ENCODE measurements at regions not wholly inside any gene's neighbourhood (a gene's known extent, or its start where the extent isn't known, plus 50 kb on each side); places are given as distances from the start of the nearest gene placed in this dataset.
"Not testable (repeated sequence)": the region's sequence is repeated elsewhere in the genome, so short reads cannot be mapped to it uniquely, and the experiment has no call there.

DNA sequence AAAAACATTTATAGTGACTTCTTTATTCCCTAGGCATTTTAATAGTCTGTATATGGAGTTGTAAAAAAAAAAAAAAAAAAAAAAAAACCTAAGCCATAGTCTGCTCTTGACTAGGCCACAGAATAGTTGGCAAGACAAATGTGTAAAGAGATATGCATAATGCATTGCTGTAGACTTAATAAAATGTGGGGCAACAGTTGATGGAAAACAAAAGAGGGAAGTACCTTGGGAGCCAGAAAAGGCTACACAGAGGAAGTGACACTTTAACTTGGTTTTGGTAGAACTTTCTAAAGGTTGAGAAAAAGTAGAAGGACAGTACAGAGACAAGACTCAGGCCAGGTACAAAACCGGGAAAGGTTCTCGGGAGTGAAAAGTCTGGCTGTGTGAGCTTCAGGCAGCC is 802.9 kb upstream of the ADAMTS5 start:
- no peak for ATAC-seq
- intact Hi-C loops (cut with DNase I), result loop anchor here (10.0 kb wide), 1 partner anchor 745 kb away; no protein-coding TSS in a partner anchor
- DNase-seq (ENCODE audit: missing footprints), result no peak

DNA sequence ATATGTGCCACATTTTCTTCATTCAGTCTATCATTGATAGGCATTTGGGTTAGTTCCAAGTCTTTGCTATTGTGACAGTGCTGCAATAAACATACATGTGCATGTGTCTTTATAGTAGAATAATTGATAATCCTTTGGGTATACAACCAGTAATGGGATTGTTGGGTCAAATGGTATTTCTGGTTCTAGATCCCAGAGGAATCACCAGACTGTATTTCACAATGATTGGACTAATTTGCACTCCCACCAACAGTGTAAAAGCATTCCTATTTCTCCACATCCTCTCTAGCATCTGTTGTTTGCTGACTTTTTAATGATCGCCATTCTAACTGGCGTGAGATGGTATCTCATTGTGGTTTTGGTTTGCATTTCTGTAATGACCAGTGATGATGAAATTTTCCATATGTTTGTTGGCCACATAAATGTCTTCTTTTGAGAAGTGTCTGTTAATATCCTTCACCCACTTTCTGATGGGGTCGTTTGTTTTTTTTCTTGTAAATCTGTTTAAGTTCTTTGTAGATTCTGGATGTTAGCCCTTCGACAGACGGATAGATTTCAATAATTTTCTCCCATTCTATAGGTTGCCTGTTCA is 801.3 kb upstream of the ADAMTS5 start:
- ATAC-seq; DNase-seq (ENCODE audit: missing footprints): not testable (repeated sequence)
- intact Hi-C loops (cut with DNase I), result loop anchor here (10.0 kb wide), 1 partner anchor 747 kb away; no protein-coding TSS in a partner anchor

DNA sequence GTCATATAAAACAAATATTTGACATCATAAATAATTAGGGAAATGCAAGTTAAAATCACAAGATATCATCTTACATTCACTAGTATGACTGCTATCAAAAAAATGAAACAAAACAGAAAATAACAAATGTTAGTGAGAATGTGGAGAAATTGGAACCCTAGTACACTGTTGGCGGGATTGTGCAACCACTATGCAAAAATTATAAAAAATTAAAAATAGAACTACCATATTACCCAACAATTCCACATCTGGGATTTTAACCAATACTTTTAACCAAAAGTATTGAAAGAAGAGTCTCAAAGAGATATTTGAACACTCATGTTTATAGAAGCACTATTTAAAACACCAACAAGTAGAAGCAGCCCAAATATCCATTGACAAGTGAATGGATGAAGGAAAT is 797.2 kb upstream of the ADAMTS5 start:
- no peak for ATAC-seq
- intact Hi-C loops (cut with DNase I), result loop anchor here (10.0 kb wide), 1 partner anchor 751 kb away; no protein-coding TSS in a partner anchor
- no peak for DNase-seq (ENCODE audit: missing footprints)

DNA sequence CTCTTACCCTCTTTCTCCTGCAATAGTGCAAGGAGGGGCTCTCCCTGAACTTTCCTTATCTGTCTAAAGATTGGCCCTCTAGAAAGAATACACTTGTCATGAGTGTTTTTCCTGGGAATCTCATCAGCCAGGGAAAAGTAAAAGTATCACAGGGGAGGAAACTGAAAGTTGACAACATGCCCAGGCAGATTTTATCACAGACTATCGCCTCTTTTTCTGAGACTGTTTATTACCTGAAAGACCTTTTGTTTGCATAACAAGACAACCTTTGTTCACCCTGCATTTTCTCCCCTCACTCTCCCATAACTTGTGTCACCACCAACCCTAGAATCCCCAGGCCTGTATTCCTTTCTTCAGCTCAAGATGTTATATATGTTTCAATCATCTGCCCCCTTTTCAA is 794.7 kb upstream of the ADAMTS5 start:
- intact Hi-C loops (cut with DNase I), result loop anchor here (2.0 to 10.0 kb wide), 2 partner anchors 575 to 753 kb away; no protein-coding TSS in a partner anchor
- ATAC-seq (no peak), DNase-seq (ENCODE audit: missing footprints) (no peak)

DNA sequence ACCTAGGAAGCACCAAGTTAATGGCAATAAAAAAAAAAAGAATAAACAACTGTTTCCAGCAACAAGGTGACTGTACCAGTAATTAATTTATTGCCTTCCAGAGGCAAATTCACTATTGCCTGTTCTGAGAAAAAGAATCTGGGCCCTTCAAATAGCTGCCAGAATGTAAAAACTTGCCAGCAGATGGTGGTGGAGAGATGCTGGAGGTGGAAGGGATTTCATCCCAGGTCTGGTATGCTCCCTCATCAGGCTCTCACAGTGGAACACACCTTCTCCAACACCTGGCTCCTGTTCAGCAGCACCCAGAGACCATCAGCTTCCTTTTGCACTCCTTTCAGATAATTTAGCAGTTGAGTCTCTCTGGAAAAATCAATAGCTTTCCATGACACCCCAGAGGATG is 792.9 kb upstream of the ADAMTS5 start:
- ATAC-seq (no peak), DNase-seq (ENCODE audit: missing footprints) (no peak)
- intact Hi-C loops (cut with DNase I), result loop anchor here (2.0 to 10.0 kb wide), 2 partner anchors 577 to 755 kb away; no protein-coding TSS in a partner anchor

DNA sequence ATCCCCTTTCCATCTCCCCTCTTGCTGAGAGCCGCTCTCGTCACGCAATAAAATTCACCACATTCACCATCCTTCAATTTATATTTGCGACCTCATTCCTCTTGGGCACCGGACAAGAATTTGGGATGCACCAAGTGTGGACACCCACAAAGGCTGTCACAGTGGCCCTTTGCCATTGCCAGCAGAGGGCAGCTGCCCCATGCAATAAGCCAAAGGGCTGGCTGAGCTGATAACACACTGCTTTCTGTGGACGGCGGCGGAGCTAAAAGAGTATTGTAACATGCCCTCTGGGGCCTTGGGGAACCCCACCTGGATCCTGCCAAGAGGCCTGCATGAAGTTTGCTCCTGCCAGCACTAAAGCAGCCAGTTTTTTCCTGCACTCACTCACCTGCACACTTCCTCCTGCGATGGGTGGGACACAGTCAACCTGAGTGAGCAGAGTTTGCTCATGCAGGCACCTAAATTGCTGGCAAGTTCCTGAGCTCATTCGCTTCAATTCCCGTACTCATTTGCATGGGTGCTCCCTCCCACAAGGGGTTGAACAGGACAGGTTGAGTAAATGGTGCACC is 792.3 kb upstream of the ADAMTS5 start:
- peak; percentile 68 for ATAC-seq
- intact Hi-C loops (cut with DNase I), result no loop called here
- no peak for DNase-seq (ENCODE audit: missing footprints)

DNA sequence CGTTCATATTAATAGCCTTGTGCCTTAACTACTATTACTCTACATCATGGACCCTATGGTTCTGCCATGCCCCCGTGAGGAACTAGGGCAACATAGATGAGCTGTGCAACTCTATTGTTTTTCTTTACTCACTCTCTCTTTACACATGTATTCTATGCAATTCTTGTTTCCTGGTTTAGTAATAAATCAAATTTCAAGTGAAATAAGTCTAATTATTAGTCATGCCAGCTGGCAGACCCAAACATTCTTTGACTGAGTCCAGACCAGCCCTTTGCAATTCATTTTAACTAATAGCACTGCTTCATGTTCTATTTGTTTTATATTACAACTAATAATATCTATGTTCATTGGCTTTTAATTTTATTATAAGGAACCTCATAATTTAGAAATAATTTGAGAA is 789.3 kb upstream of the ADAMTS5 start:
- DNase-seq (ENCODE audit: missing footprints), result no peak
- intact Hi-C loops (cut with DNase I), result no loop called here
- ATAC-seq, result no peak

DNA sequence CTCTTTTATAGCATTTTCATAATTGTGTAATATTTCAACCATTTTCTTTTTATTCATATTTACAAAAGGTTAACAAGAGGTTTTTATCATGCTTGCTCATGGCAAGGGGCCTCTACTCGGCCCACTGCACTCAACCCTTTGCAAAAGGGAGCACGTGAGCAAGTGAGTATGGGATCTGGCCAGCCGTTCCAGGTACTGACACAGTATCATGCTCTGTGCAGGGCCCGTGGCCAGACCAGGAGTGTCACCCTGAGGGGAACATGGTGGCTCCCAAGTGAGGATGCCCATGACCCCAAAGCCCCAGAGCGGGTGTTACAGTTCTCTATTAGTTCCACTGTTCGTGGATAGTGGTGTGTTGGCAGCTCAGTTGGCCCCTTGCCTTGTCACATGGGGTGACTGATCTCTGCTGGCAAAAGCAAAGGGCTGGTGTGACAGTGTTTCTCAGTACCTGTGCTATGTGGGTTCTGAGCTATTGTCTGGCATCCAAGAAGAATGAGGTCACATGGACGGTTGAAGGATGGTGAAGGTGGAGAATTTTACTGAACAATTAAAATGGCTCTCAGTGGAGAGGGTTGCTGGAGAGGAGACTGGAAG is 777.2 kb upstream of the ADAMTS5 start:
- intact Hi-C loops (cut with DNase I), result no loop called here

DNA sequence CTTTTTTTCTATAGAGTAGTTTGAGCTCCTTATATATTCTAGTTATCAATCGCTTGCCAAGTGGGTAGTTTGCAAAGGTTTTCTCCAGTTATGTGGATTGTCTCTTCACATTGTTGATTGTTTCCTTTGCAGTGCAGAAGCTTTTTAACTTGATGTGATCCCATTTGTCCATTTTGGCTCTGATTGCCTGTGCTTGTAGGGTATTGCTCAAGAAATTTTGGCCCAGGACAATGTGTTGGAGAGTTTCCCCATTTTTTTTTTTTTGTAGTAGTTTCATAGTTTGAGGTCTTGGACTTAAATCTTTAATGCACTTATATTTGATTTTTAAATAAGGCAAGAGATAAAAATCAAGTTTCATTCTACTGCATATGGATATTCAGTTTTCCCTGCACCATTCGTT is 774.8 kb upstream of the ADAMTS5 start:
- ATAC-seq (peak; percentile 48), DNase-seq (ENCODE audit: missing footprints) (no peak)
- intact Hi-C loops (cut with DNase I), result no loop called here

More for the DNA sequence above, 777.2 kb upstream of the ADAMTS5 start:
- ATAC-seq (no peak), DNase-seq (ENCODE audit: missing footprints) (no peak)

DNA sequence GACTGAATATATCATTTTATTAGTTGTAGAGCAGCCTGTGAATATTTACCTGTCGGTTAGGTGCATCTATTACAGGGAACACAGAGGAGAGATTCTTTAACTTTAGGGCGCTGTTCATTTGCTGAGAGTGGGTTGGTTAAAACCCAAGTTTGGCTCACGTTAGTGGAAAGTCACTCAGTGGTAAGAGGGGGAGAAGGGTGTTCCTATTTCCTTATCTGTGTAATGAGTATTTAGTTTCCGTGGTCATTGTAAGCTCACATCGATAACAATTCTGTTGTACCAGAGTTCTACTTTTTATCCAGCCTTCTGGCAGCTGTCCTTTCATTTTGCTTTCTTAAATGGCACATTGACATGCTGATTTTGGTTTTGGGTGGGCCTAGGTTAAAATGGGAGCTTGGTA is 773.2 kb upstream of the ADAMTS5 start:
- no peak for ATAC-seq
- DNase-seq (ENCODE audit: missing footprints), result no peak
- intact Hi-C loops (cut with DNase I), result no loop called here

DNA sequence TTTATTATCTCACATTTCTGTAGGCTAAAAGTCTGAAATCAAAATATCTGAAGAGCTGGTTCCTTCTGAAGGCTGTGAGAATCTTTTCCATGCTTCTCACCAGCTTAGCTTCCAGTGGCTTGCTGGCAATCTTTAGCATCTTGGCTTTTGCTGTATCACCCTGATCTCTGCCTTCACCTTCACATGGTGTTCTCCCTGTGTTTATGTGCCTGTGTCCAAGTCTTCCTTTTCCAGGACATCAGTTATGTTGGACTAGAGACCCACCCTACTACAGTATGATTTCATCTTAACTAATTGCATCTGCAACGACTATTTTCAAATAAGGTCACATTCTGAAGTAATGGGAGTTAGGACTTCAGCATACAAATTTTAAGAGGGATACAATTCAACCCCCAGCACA is 772.3 kb upstream of the ADAMTS5 start:
- intact Hi-C loops (cut with DNase I), result no loop called here
- ATAC-seq (no peak), DNase-seq (ENCODE audit: missing footprints) (no peak)

DNA sequence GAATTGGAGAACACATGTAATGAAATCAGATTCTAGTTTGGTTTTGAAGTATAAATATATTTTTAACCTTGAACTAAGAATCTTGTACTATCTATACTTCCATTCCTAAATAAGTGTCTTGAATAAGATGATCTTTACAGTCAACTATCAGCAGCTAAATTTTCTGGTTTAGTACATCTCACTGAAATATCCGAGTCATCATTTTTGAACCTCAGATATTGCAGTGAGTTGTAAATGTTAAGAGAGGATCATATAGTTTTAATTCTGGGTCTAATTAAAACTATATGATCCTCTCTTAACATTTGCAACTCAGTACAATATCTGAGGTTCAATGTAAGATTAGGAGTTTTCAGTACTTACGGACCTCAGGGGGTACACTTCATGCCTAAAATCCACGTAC is 768.8 kb upstream of the ADAMTS5 start:
- no peak for ATAC-seq
- intact Hi-C loops (cut with DNase I), result no loop called here
- no peak for DNase-seq (ENCODE audit: missing footprints)

DNA sequence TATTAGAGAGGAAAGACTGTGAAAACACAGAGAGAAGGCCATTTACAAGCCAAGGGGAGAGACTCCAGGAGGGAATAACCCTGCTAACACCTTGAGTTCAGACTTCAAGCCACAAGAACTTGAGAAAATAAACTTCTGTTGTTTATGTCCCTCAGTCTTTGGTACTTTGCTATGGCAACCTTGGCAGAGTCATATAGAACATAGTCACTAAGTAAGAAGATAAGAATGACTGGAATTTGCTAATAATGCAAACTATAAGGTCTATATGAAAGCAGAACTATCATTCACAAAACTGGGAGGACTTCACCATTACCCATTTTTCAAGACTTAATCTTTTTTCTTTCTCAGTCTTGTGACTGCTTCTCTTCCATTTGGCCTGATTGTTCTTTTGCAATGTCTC is 767.3 kb upstream of the ADAMTS5 start:
- intact Hi-C loops (cut with DNase I), result no loop called here
- DNase-seq (ENCODE audit: missing footprints), result no peak
- ATAC-seq, result no peak

DNA sequence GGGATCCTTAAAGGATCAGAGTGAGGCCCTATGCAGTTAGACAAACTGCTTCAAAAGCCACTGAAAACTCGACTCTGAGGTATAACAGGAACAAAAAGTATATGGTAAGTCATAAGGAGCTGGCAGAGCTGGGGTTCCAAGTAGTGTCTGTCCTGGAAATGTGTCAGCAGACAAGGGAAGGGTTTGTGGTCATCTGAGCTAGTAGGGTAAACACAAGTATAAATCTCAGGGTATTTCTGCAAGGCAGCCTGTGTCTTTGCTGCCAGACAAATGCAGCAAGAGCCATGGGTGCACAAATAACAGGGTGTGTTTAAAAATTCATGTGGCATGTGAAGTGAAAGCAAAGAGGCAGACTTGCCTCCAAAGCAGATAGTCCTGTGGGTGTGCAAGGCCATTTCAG is 759.0 kb upstream of the ADAMTS5 start:
- ATAC-seq (no peak), DNase-seq (ENCODE audit: missing footprints) (no peak)
- intact Hi-C loops (cut with DNase I), result no loop called here

DNA sequence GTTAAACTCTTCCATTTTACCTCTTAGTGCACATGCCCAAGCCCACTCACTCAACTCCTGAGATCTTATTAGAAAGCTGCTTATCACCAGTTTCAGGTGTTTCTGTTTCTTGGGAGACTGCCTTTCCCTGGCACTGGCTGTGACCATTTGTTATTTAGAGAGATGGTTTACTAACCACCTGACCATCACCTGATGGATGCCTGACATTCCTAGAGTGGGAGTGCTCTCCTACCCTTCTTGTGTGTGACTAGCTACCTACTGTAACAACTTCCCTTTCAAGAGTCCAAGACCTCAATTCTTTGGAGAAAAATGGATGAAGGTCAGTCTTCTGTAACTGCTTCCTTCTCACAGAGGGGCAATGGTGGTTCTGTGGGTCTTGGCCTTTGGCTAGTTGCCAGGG is 755.2 kb upstream of the ADAMTS5 start:
- intact Hi-C loops (cut with DNase I), result no loop called here
- ATAC-seq, result no peak
- no peak for DNase-seq (ENCODE audit: missing footprints)

DNA sequence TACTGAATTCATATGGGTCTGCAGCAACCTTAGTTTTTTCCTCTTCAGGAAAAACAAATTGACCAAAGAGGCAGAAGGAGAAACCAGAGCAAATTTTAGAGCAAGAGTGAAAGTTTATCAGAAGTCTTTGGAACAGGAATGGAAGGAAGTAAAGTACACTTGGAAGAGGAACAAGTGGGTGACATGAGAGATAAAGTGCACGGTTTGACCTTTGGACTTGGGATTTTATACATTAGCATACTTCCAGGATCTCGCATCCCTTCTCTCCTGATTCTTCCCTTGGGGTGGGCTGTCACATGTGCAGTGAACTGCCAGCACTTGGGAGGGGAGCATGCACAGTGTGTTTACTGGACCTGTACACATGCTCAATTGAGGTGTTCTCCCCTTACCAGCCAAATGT is 754.8 kb upstream of the ADAMTS5 start:
- intact Hi-C loops (cut with DNase I), result no loop called here
- no peak for ATAC-seq
- no peak for DNase-seq (ENCODE audit: missing footprints)

DNA sequence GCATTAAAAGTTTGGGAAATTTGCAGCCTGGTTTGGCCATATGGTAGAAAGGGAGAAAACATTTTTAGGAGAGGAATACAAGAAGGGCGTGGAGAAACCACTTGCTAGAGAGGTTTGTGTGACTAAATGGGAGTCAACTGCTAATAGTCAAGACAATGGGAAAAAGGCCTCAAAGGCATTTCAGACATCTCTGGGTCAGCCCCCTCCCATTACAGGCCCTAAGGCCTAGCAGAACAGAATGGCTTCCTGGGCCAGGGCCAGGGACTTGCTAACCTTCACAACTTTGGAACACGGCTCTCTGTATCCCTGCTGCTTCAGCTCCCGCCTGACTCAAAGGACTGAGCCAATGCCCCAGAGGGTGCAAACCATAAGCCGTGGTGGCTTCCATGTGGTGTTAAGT is 752.3 kb upstream of the ADAMTS5 start:
- ATAC-seq (no peak), DNase-seq (ENCODE audit: missing footprints) (no peak)
- intact Hi-C loops (cut with DNase I), result no loop called here

DNA sequence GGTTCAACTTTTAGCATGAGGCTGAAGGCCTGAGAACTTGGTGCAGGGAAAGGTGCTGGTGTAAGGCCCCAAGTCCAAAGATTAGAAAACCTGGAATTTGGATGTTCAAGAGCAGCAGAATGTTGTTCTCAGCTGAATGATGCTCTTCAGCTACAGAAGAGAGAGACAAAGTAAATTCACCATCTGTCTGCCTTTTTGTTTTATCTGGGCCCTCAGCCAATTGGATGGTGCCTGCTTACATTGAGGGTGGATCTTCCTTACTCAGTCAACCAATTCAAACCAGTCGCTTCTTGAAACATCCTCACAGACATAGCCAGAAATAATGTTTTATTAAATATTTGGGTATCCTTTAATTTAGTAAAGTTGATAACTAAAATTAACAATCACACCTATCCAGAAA is 748.2 kb upstream of the ADAMTS5 start:
- no peak for DNase-seq (ENCODE audit: missing footprints)
- intact Hi-C loops (cut with DNase I), result no loop called here
- no peak for ATAC-seq

DNA sequence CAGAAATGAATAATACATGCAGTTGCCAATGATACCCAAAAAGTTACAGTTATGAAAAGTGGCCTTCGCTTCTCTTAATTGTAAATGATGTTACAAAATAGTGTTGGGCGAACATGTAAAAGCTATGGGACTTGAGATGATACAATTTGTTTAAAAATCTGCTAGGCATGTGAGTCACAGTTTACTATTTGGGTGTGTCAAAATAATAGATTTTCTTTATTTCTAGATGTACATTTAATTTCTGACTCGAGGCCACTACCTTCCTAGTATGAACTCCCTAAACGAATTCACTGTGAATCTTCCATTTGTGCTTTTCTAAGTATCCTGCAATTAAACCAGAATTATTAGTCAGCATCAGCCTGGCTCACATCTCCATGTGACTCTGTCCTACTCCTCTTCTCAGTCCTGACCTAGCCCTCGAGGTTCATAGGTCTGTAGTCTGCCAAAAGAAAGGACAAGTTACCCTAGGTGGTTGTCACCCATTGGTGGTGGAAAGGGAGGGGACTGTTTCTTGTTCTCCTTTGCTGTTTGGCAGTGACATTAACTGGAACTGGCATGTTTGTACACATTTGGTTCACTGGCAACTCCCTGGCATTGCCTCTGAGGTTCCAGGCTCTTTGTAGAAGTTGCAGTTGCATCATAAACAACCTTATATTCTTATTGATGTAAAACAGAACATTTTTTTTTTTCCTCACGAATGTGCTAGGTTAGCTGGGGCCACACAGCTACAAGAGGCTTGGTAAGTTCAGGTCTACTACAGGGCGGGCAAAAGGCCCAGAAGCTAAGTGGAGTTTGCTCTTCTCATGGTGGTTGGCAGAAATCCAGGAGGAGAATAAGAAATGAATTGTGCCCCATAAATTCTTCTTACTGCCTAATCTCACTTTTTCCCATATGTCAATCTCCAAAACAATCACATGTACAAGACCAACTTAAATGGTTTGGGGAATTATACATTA is 746.5 kb upstream of the ADAMTS5 start:
- DNase-seq (ENCODE audit: missing footprints) (no peak), ATAC-seq (no peak)
- intact Hi-C loops (cut with DNase I), result no loop called here
